ENCODE measurements at regions not wholly inside any gene's neighbourhood (a gene's known extent, or its start where the extent isn't known, plus 50 kb on each side); places are given as distances from the start of the nearest gene placed in this dataset.

GRCh38 chr15:62287066-62287857 is 122.2 kb upstream of the C2CD4B start:
- Histone ChIP-seq H3K79me2 (ENCODE audit: low read length) (no peaks in the 10 kb centered on the region), H3K4me1 (ENCODE audit: low read length) (no peaks in the 10 kb centered on the region), H4K20me1 (ENCODE audit: insufficient read depth, low read length) (no peaks in the 10 kb centered on the region), H3K4me3 (ENCODE audit: low read length) (no peak overlapping the region), H3K4me2 (ENCODE audit: low read length) (no peak overlapping the region), H3K27me3 (ENCODE audit: low read depth, low read length) (peaks cover 23% of the 10 kb centered on the region; the same call in 1 of the 2 replicates), H2AFZ (ENCODE audit: low read depth, low read length) (no peak overlapping the region), H3K36me3 (replicated peaks; ENCODE audit: low read depth, low read length) (no peaks in the 10 kb centered on the region), H3K27ac (ENCODE audit: low read length) (no peak overlapping the region), H3K9ac (ENCODE audit: low read length) (no peak overlapping the region), H3K9me3 (ENCODE audit: insufficient read depth, low read length) (no peaks in the 10 kb centered on the region)
- TF ChIP-seq CTCF (IDR thresholded peaks at IDR 0.05; ENCODE audit: low read depth, low read length): no peak
- no peak for TF ChIP-seq EZH2phosphoT487 (IDR thresholded peaks at IDR 0.05; ENCODE audit: low read depth)

- H3K4me3 ChIP-seq (ENCODE audit: low read length): no peak overlapping the region
- H3K4me1 ChIP-seq (ENCODE audit: low read length): no peaks in the 10 kb centered on the region
- TF ChIP-seq EZH2phosphoT487 (IDR thresholded peaks at IDR 0.05; ENCODE audit: low read depth): no peak
- no peak for TF ChIP-seq CTCF (IDR thresholded peaks at IDR 0.05; ENCODE audit: low read depth, low read length)
- H3K27me3 ChIP-seq (ENCODE audit: low read depth, low read length): peaks cover 23% of the 10 kb centered on the region; the same call in 1 of the 2 replicates
- no peaks in the 10 kb centered on the region for H4K20me1 ChIP-seq (ENCODE audit: insufficient read depth, low read length)
- H3K4me2 ChIP-seq (ENCODE audit: low read length): no peak overlapping the region
- no peak overlapping the region for H2AFZ ChIP-seq (ENCODE audit: low read depth, low read length)
- H3K27ac ChIP-seq (ENCODE audit: low read length): no peak overlapping the region
- H3K36me3 ChIP-seq (replicated peaks; ENCODE audit: low read depth, low read length): no peaks in the 10 kb centered on the region
- H3K79me2 ChIP-seq (ENCODE audit: low read length): no peaks in the 10 kb centered on the region
- H3K9me3 ChIP-seq (ENCODE audit: insufficient read depth, low read length): no peaks in the 10 kb centered on the region
- no peak overlapping the region for H3K9ac ChIP-seq (ENCODE audit: low read length)
Observed at GRCh38 chr15:62288361-62289017, 123.4 kb upstream of the C2CD4B start.

GRCh38 chr15:62291262-62291661 is 126.2 kb upstream of the C2CD4B start:
- Histone ChIP-seq H2AFZ (ENCODE audit: low read depth, low read length) (no peak overlapping the region), H3K4me3 (ENCODE audit: low read length) (no peak overlapping the region), H3K27ac (ENCODE audit: low read length) (no peak overlapping the region), H4K20me1 (ENCODE audit: insufficient read depth, low read length) (no peaks in the 10 kb centered on the region), H3K4me1 (ENCODE audit: low read length) (peaks cover 5% of the 10 kb centered on the region; the same call in 1 of the 2 replicates), H3K4me2 (ENCODE audit: low read length) (no peak overlapping the region), H3K79me2 (ENCODE audit: low read length) (no peaks in the 10 kb centered on the region), H3K36me3 (replicated peaks; ENCODE audit: low read depth, low read length) (no peaks in the 10 kb centered on the region), H3K9me3 (ENCODE audit: insufficient read depth, low read length) (no peaks in the 10 kb centered on the region), H3K9ac (ENCODE audit: low read length) (no peak overlapping the region), H3K27me3 (ENCODE audit: low read depth, low read length) (peaks cover 14% of the 10 kb centered on the region; the same call in 1 of the 2 replicates)
- no peak for TF ChIP-seq EZH2phosphoT487 (IDR thresholded peaks at IDR 0.05; ENCODE audit: low read depth)
- TF ChIP-seq CTCF (IDR thresholded peaks at IDR 0.05; ENCODE audit: low read depth, low read length): no peak

- Histone ChIP-seq H3K9ac (ENCODE audit: low read length) (no peak overlapping the region), H3K4me2 (ENCODE audit: low read length) (no peak overlapping the region)
Observed at GRCh38 chr15:62296756-62297507, 131.8 kb upstream of the C2CD4B start.

More at GRCh38 chr15:62296756-62297507, 131.8 kb upstream of the C2CD4B start:
- no peak for TF ChIP-seq EZH2phosphoT487 (IDR thresholded peaks at IDR 0.05; ENCODE audit: low read depth)
- Histone ChIP-seq H3K4me3 (ENCODE audit: low read length) (no peak overlapping the region), H3K27me3 (ENCODE audit: low read depth, low read length) (peaks cover 7% of the 10 kb centered on the region; the same call in 1 of the 2 replicates), H4K20me1 (ENCODE audit: insufficient read depth, low read length) (no peaks in the 10 kb centered on the region), H3K4me1 (ENCODE audit: low read length) (peaks cover 12% of the 10 kb centered on the region; the same call in 1 of the 2 replicates), H3K79me2 (ENCODE audit: low read length) (no peaks in the 10 kb centered on the region), H3K27ac (ENCODE audit: low read length) (no peak overlapping the region), H3K9me3 (ENCODE audit: insufficient read depth, low read length) (no peaks in the 10 kb centered on the region), H3K36me3 (replicated peaks; ENCODE audit: low read depth, low read length) (no peaks in the 10 kb centered on the region), H2AFZ (ENCODE audit: low read depth, low read length) (no peak overlapping the region)

All from OCI-LY3 (cell line).